ENCODE measurements at regions not wholly inside any gene's neighbourhood (a gene's known extent, or its start where the extent isn't known, plus 50 kb on each side); places are given as distances from the start of the nearest gene placed in this dataset.

DNA sequence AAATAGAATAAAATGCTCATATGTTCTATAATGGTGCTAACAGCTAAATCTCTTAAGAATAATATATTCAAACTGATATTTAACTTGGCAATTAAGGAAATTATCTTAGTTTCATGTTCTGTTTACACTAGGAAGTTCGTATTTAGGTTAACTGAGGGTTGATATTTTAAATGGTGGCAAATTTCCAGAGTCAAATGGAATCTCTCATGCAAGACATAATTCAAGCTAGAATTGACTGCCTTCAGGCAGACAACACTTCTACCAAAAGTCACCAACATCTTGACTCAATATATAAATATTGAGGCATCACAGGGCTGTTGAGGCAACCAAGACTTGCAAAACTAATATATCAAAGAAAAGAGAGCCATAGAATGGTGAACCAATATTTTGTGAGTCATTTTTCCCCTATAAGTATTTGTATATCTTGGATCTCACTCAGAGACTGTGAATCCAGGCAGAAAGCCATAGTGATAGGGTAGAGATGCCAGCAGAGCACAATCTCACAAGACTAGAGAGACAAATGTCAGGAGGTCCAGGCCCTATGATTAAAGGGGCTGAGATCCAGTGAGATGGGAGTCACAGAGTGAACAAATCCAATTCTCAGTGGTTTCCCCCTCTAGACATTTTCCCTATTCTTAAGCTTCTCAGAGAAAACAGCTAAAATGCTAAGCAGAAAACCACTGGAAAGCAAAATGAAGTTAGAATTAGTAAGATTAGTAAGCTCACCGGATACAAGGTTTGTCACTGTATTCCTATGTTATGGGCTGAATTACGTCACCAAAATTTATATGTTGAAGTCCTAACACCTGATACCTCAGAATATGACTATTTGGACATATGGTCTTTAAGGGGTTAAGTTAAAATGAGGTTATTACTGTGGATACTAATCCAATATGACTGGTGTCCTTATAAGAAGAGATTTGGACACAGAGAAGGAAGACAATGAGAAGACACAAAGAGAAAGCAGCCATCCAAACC lies 358.2 kb upstream of the UBE2E3 start:
- no peaks in the 10 kb centered on the region for H3K36me3 ChIP-seq
- no peaks in the 10 kb centered on the region for H3K9me3 ChIP-seq
- H3K4me1 ChIP-seq (replicated peaks) = no peaks in the 10 kb centered on the region
- H3K27me3 ChIP-seq (replicated peaks; ENCODE audit: insufficient read depth) = no peaks in the 10 kb centered on the region
- H3K27ac ChIP-seq = no peak overlapping the region
- intact Hi-C loops (cut with DNase I) = no loop called here
- DNase-seq (ENCODE audit: low spot score) = no peak
- TF ChIP-seq, protein P1, sequence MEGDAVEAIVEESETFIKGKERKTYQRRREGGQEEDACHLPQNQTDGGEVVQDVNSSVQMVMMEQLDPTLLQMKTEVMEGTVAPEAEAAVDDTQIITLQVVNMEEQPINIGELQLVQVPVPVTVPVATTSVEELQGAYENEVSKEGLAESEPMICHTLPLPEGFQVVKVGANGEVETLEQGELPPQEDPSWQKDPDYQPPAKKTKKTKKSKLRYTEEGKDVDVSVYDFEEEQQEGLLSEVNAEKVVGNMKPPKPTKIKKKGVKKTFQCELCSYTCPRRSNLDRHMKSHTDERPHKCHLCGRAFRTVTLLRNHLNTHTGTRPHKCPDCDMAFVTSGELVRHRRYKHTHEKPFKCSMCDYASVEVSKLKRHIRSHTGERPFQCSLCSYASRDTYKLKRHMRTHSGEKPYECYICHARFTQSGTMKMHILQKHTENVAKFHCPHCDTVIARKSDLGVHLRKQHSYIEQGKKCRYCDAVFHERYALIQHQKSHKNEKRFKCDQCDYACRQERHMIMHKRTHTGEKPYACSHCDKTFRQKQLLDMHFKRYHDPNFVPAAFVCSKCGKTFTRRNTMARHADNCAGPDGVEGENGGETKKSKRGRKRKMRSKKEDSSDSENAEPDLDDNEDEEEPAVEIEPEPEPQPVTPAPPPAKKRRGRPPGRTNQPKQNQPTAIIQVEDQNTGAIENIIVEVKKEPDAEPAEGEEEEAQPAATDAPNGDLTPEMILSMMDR (IDR thresholded peaks at IDR 0.05) = no peak
- no peak for TF ChIP-seq POLR2A (IDR thresholded peaks at IDR 0.05)
- TF ChIP-seq POLR2AphosphoS5 (IDR thresholded peaks at IDR 0.05) = no peak
- WGBS = 68% methylated on average over 3 of the region's 3 CpGs
- no peak overlapping the region for H3K4me3 ChIP-seq

DNA sequence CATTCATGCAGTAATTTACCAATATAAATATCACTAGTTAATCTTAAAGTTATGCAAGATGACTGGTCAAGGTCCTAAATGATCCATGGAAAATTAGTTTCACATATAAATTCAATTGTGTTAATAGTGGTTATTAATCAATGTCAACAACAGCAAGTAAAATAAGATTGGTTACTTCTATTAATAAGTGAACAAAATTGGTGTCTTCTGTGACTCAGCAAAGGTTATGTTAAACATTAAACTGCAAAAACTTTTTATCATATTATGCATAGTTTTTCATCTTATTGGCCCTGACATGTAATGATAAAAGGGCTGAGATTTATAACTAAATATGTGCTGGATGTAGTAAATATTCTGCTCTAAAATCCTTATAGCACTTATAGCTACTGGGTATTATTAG lies 359.0 kb upstream of the UBE2E3 start:
- no peaks in the 10 kb centered on the region for H3K27me3 ChIP-seq (replicated peaks; ENCODE audit: insufficient read depth)
- H3K27ac ChIP-seq = no peak overlapping the region
- H3K9me3 ChIP-seq = no peaks in the 10 kb centered on the region
- TF ChIP-seq, protein P1 (IDR thresholded peaks at IDR 0.05) = no peak
- no peak for TF ChIP-seq POLR2A (IDR thresholded peaks at IDR 0.05)
- TF ChIP-seq POLR2AphosphoS5 (IDR thresholded peaks at IDR 0.05) = no peak
- H3K4me3 ChIP-seq = no peak overlapping the region
- no peaks in the 10 kb centered on the region for H3K4me1 ChIP-seq (replicated peaks)
- H3K36me3 ChIP-seq = no peaks in the 10 kb centered on the region
- intact Hi-C loops (cut with DNase I) = no loop called here
- no peak for DNase-seq (ENCODE audit: low spot score)

DNA sequence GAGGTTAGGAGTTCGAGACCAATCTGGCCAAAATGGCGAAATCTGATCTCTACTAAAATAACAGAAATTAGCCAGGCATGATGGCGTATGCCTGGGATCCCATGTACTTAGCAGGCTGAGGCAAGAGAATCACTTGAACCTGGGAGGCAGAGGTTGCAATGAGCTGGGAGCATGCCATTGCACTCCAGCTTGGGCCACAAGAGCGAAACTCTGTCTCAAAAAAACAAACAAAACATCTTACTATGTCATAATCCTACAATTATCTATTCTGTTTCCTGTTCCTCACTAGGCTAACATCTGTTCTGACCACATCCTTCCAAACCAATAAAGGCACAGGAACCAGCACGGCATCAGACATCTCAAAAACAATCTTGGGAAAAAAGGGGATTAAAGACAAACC lies 361.8 kb upstream of the UBE2E3 start:
- intact Hi-C loops (cut with DNase I) = no loop called here
- TF ChIP-seq POLR2AphosphoS5 (IDR thresholded peaks at IDR 0.05) (no peak), POLR2A (IDR thresholded peaks at IDR 0.05) (no peak)
- TF ChIP-seq, protein P1 (IDR thresholded peaks at IDR 0.05) = no peak
- Histone ChIP-seq H3K27me3 (replicated peaks; ENCODE audit: insufficient read depth) (no peaks in the 10 kb centered on the region), H3K4me1 (replicated peaks) (no peaks in the 10 kb centered on the region), H3K9me3 (no peaks in the 10 kb centered on the region), H3K36me3 (no peaks in the 10 kb centered on the region), H3K4me3 (no peak overlapping the region), H3K27ac (no peak overlapping the region)
- 87% methylated on average over 5 of the region's 5 CpGs for WGBS
- no peak for DNase-seq (ENCODE audit: low spot score)

DNA sequence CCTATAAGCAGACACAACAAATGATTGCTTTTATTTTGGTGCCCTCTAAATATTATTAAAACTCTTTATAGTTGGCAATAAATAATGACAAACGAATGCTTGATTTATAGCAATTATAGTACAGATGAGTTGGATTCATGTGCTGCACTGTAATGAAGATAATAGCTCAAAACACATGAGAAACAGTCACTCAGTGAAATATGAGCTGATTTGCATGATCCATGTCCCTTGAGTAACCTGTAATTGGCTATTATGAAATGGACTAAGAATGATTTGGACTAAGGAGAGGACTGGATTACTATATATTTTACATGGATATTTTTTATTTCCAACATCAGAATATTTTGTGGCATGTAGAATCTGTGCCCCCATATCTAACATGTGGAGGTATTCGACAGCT lies 365.6 kb upstream of the UBE2E3 start:
- TF ChIP-seq, protein P1 (IDR thresholded peaks at IDR 0.05) = no peak
- TF ChIP-seq POLR2AphosphoS5 (IDR thresholded peaks at IDR 0.05) = no peak
- no peak for TF ChIP-seq POLR2A (IDR thresholded peaks at IDR 0.05)
- H3K4me1 ChIP-seq (replicated peaks) = no peaks in the 10 kb centered on the region
- no peaks in the 10 kb centered on the region for H3K27me3 ChIP-seq (replicated peaks; ENCODE audit: insufficient read depth)
- 74% methylated on average over 2 of the region's 2 CpGs for WGBS
- no peak overlapping the region for H3K4me3 ChIP-seq
- no peaks in the 10 kb centered on the region for H3K9me3 ChIP-seq
- H3K36me3 ChIP-seq = no peaks in the 10 kb centered on the region
- H3K27ac ChIP-seq = no peak overlapping the region
- DNase-seq (ENCODE audit: low spot score) = no peak
- intact Hi-C loops (cut with DNase I) = no loop called here
